NCI-H2196 treated with DMSO at 0.1 percent for 48 hours (cell line): ENCODE measurements at regions not wholly inside any gene's neighbourhood (a gene's known extent, or its start where the extent isn't known, plus 50 kb on each side); places are given as distances from the start of the nearest gene placed in this dataset.

ENCODE experiments used
- DNase-seq: peaks from one replicate; lab custom pipeline; 2025; ENCODE audit not compliant: unreplicated experiment; lab: John Stamatoyannopoulos, UW

GRCh38 chr4:125070861-125071260 lies 243.9 kb upstream of the FAT4 start:
- DNase-seq, result no peak

- DNase-seq, result no peak
Observed at GRCh38 chr4:125062115-125063050, 252.4 kb upstream of the FAT4 start.

- DNase-seq, result no peak
Observed at GRCh38 chr4:125060376-125060775, 254.4 kb upstream of the FAT4 start.

- DNase-seq, result no peak
Observed at GRCh38 chr4:125049711-125050110, 265.0 kb upstream of the FAT4 start.

- no peak for DNase-seq
Observed at GRCh38 chr4:125045311-125045710, 269.4 kb upstream of the FAT4 start.

- no peak for DNase-seq
Observed at GRCh38 chr4:125044886-125045285, 269.9 kb upstream of the FAT4 start.

- DNase-seq, result no peak
Observed at GRCh38 chr4:125043486-125043885, 271.3 kb upstream of the FAT4 start.

GRCh38 chr4:125042041-125042440 lies 272.7 kb upstream of the FAT4 start:
- no peak for DNase-seq

GRCh38 chr4:125041372-125041930 lies 273.3 kb upstream of the FAT4 start:
- DNase-seq, result no peak

- DNase-seq, result no peak
Observed at GRCh38 chr4:125039550-125039949, 275.2 kb upstream of the FAT4 start.

GRCh38 chr4:125022855-125023501 lies 291.8 kb upstream of the FAT4 start:
- no peak for DNase-seq

GRCh38 chr4:125021189-125021588 lies 293.6 kb upstream of the FAT4 start:
- DNase-seq, result no peak

GRCh38 chr4:125020089-125021034 lies 294.4 kb upstream of the FAT4 start:
- DNase-seq, result no peak

GRCh38 chr4:125016892-125017299 lies 297.9 kb upstream of the FAT4 start:
- DNase-seq, result no peak

GRCh38 chr4:125013891-125014290 lies 300.9 kb upstream of the FAT4 start:
- no peak for DNase-seq

GRCh38 chr4:125011646-125012045 lies 299.1 kb upstream of the ANKRD50 start:
- DNase-seq, result no peak

GRCh38 chr4:125010796-125011503 lies 298.4 kb upstream of the ANKRD50 start:
- DNase-seq, result no peak

GRCh38 chr4:125008676-125009075 lies 296.1 kb upstream of the ANKRD50 start:
- no peak for DNase-seq

GRCh38 chr4:125004676-125005075 lies 292.1 kb upstream of the ANKRD50 start:
- DNase-seq, result no peak

- DNase-seq, result no peak
Observed at GRCh38 chr4:125003840-125004239, 291.3 kb upstream of the ANKRD50 start.
